ENCODE measurements at regions not wholly inside any gene's neighbourhood (a gene's known extent, or its start where the extent isn't known, plus 50 kb on each side); places are given as distances from the start of the nearest gene placed in this dataset.
"Not testable (repeated sequence)": the region's sequence is repeated elsewhere in the genome, so short reads cannot be mapped to it uniquely, and the experiment has no call there.

GRCh38 chr2:195148004-195148403 lies 509.0 kb upstream of the SLC39A10 start:
- no CpG with 5 or more reads among the region's 5 CpGs for WGBS (ENCODE audit: extremely low coverage, insufficient coverage, insufficient read length)
- Histone ChIP-seq H2AK5ac (ENCODE audit: low read length) (no peak overlapping the region), H4K12ac (ENCODE audit: low read depth, low read length) (no peak overlapping the region), H4K91ac (ENCODE audit: low read depth, low read length) (no peak overlapping the region), H3K4me3 (ENCODE audit: low read depth, low read length) (no peak overlapping the region), H3K4ac (ENCODE audit: low read depth, low read length) (no peak overlapping the region), H3K27me3 (ENCODE audit: insufficient read depth, low read length) (no peaks in the 10 kb centered on the region), H2BK12ac (ENCODE audit: low read length) (no peak overlapping the region), H2BK120ac (ENCODE audit: insufficient read depth, low read length, poor library complexity) (no peak overlapping the region), H3K9ac (ENCODE audit: low read length) (no peak overlapping the region), H2AFZ (ENCODE audit: insufficient read depth, low read length, poor library complexity) (no peak overlapping the region), H2BK5ac (ENCODE audit: low read depth, low read length, poor library complexity) (no peak overlapping the region), H3K36me3 (ENCODE audit: control insufficient read depth in 1 of 2, insufficient read depth in 2 of 2, low read length in 2 of 2) (peaks cover 0 to 3% of the 10 kb centered on the region in 2 experiments), H3K14ac (ENCODE audit: low read length) (no peak overlapping the region), H3K23ac (ENCODE audit: low read length) (no peak overlapping the region), H3K79me1 (ENCODE audit: low read length) (no peaks in the 10 kb centered on the region), H3K4me1 (ENCODE audit: control insufficient read depth in 1 of 2, insufficient read depth in 2 of 2, low read length in 2 of 2) (no peaks in the 10 kb centered on the region), H4K8ac (ENCODE audit: low read depth, low read length) (no peak overlapping the region), H3K4me2 (ENCODE audit: low read length) (no peak overlapping the region), H3K79me2 (ENCODE audit: control insufficient read depth, insufficient read depth, low read length, poor library complexity) (no peaks in the 10 kb centered on the region), H3K18ac (ENCODE audit: low read length) (no peak overlapping the region), H3K27ac (ENCODE audit: low read depth, low read length) (no peak overlapping the region), H3K9me3 (ENCODE audit: insufficient read depth, low read depth, low read length) (peaks cover 2% of the 10 kb centered on the region)
- DNase-seq: no peak

GRCh38 chr2:195146761-195147541 lies 510.1 kb upstream of the SLC39A10 start:
- WGBS (ENCODE audit: extremely low coverage, insufficient coverage, insufficient read length): no CpG with 5 or more reads among the region's 4 CpGs
- no peak overlapping the region for H2AK5ac ChIP-seq (ENCODE audit: low read length)
- no peaks in the 10 kb centered on the region for H3K27me3 ChIP-seq (ENCODE audit: insufficient read depth, low read length)
- no peaks in the 10 kb centered on the region for H3K79me1 ChIP-seq (ENCODE audit: low read length)
- no peak overlapping the region for H4K8ac ChIP-seq (ENCODE audit: low read depth, low read length)
- H3K4me2 ChIP-seq (ENCODE audit: low read length): no peak overlapping the region
- peaks cover 0 to 3% of the 10 kb centered on the region in 2 experiments for H3K36me3 ChIP-seq (ENCODE audit: control insufficient read depth in 1 of 2, insufficient read depth in 2 of 2, low read length in 2 of 2)
- no peak overlapping the region for H3K9ac ChIP-seq (ENCODE audit: low read length)
- no peak overlapping the region for H4K91ac ChIP-seq (ENCODE audit: low read depth, low read length)
- no peak overlapping the region for H3K4ac ChIP-seq (ENCODE audit: low read depth, low read length)
- DNase-seq: no peak
- no peak overlapping the region for H3K27ac ChIP-seq (ENCODE audit: low read depth, low read length)
- no peak overlapping the region for H2AFZ ChIP-seq (ENCODE audit: insufficient read depth, low read length, poor library complexity)
- H4K12ac ChIP-seq (ENCODE audit: low read depth, low read length): no peak overlapping the region
- no peak overlapping the region for H3K18ac ChIP-seq (ENCODE audit: low read length)
- no peak overlapping the region for H2BK120ac ChIP-seq (ENCODE audit: insufficient read depth, low read length, poor library complexity)
- H2BK12ac ChIP-seq (ENCODE audit: low read length): no peak overlapping the region
- H3K4me3 ChIP-seq (ENCODE audit: low read depth, low read length): no peak overlapping the region
- H3K79me2 ChIP-seq (ENCODE audit: control insufficient read depth, insufficient read depth, low read length, poor library complexity): no peaks in the 10 kb centered on the region
- peaks cover 2% of the 10 kb centered on the region for H3K9me3 ChIP-seq (ENCODE audit: insufficient read depth, low read depth, low read length)
- no peak overlapping the region for H2BK5ac ChIP-seq (ENCODE audit: low read depth, low read length, poor library complexity)
- no peak overlapping the region for H3K14ac ChIP-seq (ENCODE audit: low read length)
- no peak overlapping the region for H3K23ac ChIP-seq (ENCODE audit: low read length)
- no peaks in the 10 kb centered on the region for H3K4me1 ChIP-seq (ENCODE audit: control insufficient read depth in 1 of 2, insufficient read depth in 2 of 2, low read length in 2 of 2)

GRCh38 chr2:195138435-195138834 lies 518.6 kb upstream of the SLC39A10 start:
- H3K4me1 ChIP-seq (ENCODE audit: control insufficient read depth in 1 of 2, insufficient read depth in 2 of 2, low read length in 2 of 2): no peaks in the 10 kb centered on the region
- H2BK12ac ChIP-seq (ENCODE audit: low read length): no peak overlapping the region
- H2BK120ac ChIP-seq (ENCODE audit: insufficient read depth, low read length, poor library complexity): no peak overlapping the region
- H3K14ac ChIP-seq (ENCODE audit: low read length): no peak overlapping the region
- H3K4ac ChIP-seq (ENCODE audit: low read depth, low read length): no peak overlapping the region
- no peak overlapping the region for H3K9ac ChIP-seq (ENCODE audit: low read length)
- H2BK5ac ChIP-seq (ENCODE audit: low read depth, low read length, poor library complexity): no peak overlapping the region
- H3K79me2 ChIP-seq (ENCODE audit: control insufficient read depth, insufficient read depth, low read length, poor library complexity): no peaks in the 10 kb centered on the region
- H4K8ac ChIP-seq (ENCODE audit: low read depth, low read length): no peak overlapping the region
- no peak overlapping the region for H3K27ac ChIP-seq (ENCODE audit: low read depth, low read length)
- H3K79me1 ChIP-seq (ENCODE audit: low read length): no peaks in the 10 kb centered on the region
- no peak overlapping the region for H3K4me2 ChIP-seq (ENCODE audit: low read length)
- no CpG with 5 or more reads among the region's 7 CpGs for WGBS (ENCODE audit: extremely low coverage, insufficient coverage, insufficient read length)
- no peak overlapping the region for H3K23ac ChIP-seq (ENCODE audit: low read length)
- H4K91ac ChIP-seq (ENCODE audit: low read depth, low read length): no peak overlapping the region
- no peak overlapping the region for H3K4me3 ChIP-seq (ENCODE audit: low read depth, low read length)
- H3K36me3 ChIP-seq (ENCODE audit: control insufficient read depth in 1 of 2, insufficient read depth in 2 of 2, low read length in 2 of 2): no peaks in the 10 kb centered on the region
- H3K9me3 ChIP-seq (ENCODE audit: insufficient read depth, low read depth, low read length): no peaks in the 10 kb centered on the region
- no peak overlapping the region for H2AK5ac ChIP-seq (ENCODE audit: low read length)
- no peak overlapping the region for H3K18ac ChIP-seq (ENCODE audit: low read length)
- H3K27me3 ChIP-seq (ENCODE audit: insufficient read depth, low read length): no peaks in the 10 kb centered on the region
- no peak overlapping the region for H2AFZ ChIP-seq (ENCODE audit: insufficient read depth, low read length, poor library complexity)
- H4K12ac ChIP-seq (ENCODE audit: low read depth, low read length): no peak overlapping the region
- DNase-seq: no peak

- H4K8ac ChIP-seq (ENCODE audit: low read depth, low read length); H2BK5ac ChIP-seq (ENCODE audit: low read depth, low read length, poor library complexity); H3K4me3 ChIP-seq (ENCODE audit: low read depth, low read length); H3K18ac ChIP-seq (ENCODE audit: low read length); H3K9ac ChIP-seq (ENCODE audit: low read length); H3K9me3 ChIP-seq (ENCODE audit: insufficient read depth, low read depth, low read length); H3K4ac ChIP-seq (ENCODE audit: low read depth, low read length); H3K14ac ChIP-seq (ENCODE audit: low read length); H2BK12ac ChIP-seq (ENCODE audit: low read length); H2AK5ac ChIP-seq (ENCODE audit: low read length); H4K12ac ChIP-seq (ENCODE audit: low read depth, low read length); H2AFZ ChIP-seq (ENCODE audit: insufficient read depth, low read length, poor library complexity); H3K79me1 ChIP-seq (ENCODE audit: low read length); H3K36me3 ChIP-seq (ENCODE audit: control insufficient read depth in 1 of 2, insufficient read depth in 2 of 2, low read length in 2 of 2); H3K23ac ChIP-seq (ENCODE audit: low read length); H3K27ac ChIP-seq (ENCODE audit: low read depth, low read length); H4K91ac ChIP-seq (ENCODE audit: low read depth, low read length); H3K4me1 ChIP-seq (ENCODE audit: control insufficient read depth in 1 of 2, insufficient read depth in 2 of 2, low read length in 2 of 2); DNase-seq; H2BK120ac ChIP-seq (ENCODE audit: insufficient read depth, low read length, poor library complexity); H3K27me3 ChIP-seq (ENCODE audit: insufficient read depth, low read length); H3K79me2 ChIP-seq (ENCODE audit: control insufficient read depth, insufficient read depth, low read length, poor library complexity); H3K4me2 ChIP-seq (ENCODE audit: low read length): not testable (repeated sequence)
- no CpG with 5 or more reads among the region's 3 CpGs for WGBS (ENCODE audit: extremely low coverage, insufficient coverage, insufficient read length)
These were observed 531.1 kb upstream of the SLC39A10 start for GRCh38 chr2:195125889-195126288.

Measured in trophoblast cell (in vitro differentiated cells and primary cell).